Suprapubic skin (tissue), 4 donors: ENCODE measurements at regions not wholly inside any gene's neighbourhood (a gene's known extent, or its start where the extent isn't known, plus 50 kb on each side); places are given as distances from the start of the nearest gene placed in this dataset.

ENCODE experiments used
- DNase-seq, 2 donors: peaks; one replicate each; pipeline ENCODE4 v3.0.0-alpha.2; 2019; ENCODE audit warnings: low spot score in 2 of 2
- H3K27ac ChIP-seq: fragments of 200-600 bp; sonication (generic); one replicate; pipeline ENCODE4 v1.5.1; 2019
- H3K27me3 ChIP-seq: fragments of 200-600 bp; sonication (generic); one replicate; pipeline ENCODE4 v1.5.1; 2019
- H3K36me3 ChIP-seq: fragments of 200-600 bp; sonication (generic); one replicate; pipeline ENCODE4 v1.5.1; 2019
- H3K4me1 ChIP-seq: fragments of 200-600 bp; sonication (generic); one replicate; pipeline ENCODE4 v1.5.1; 2019
- H3K4me3 ChIP-seq: fragments of 200-600 bp; sonication (generic); one replicate; pipeline ENCODE4 v1.5.1; 2019; ENCODE audit warnings: mild to moderate bottlenecking
- H3K9me3 ChIP-seq: fragments of 200-600 bp; sonication (generic); one replicate; pipeline ENCODE4 v1.5.1; 2019
- EP300 ChIP-seq: sonication (generic); formaldehyde crosslinking; IDR thresholded peaks from one replicate; pipeline ENCODE4 v1.6.1; 2017; ENCODE audit warnings: antibody characterized with exemption
- POLR2A ChIP-seq, 2 donors: fragments of 450-650 bp; IDR thresholded peaks; one replicate each; pipeline ENCODE4 v1.6.1; 2017; ENCODE audit warnings: antibody characterized with exemption in 2 of 2, mild to moderate bottlenecking in 2 of 2, moderate library complexity in 2 of 2
- POLR2AphosphoS5 ChIP-seq, 3 donors: sonication (generic); formaldehyde crosslinking; IDR thresholded peaks; one replicate each; pipeline ENCODE4 v1.6.1; 2017; ENCODE audit warnings: antibody characterized with exemption in 3 of 3
- WGBS: methylation state at CpG from one replicate; pipeline ENCODE4 v1.1.5; 2018; 5-methylcytosine and 5-hydroxymethylcytosine counted together
- TF ChIP-seq, protein P1 (sequence below), 2 donors: fragments of 200-600 bp in 1 of 2; fragments of 450-650 bp in 1 of 2; sonication (generic) in 1 of 2; IDR thresholded peaks; one replicate each; pipeline ENCODE4 v1.5.1; 2016 to 2019; ENCODE audit warnings: antibody characterized with exemption in 2 of 2, mild to moderate bottlenecking in 1 of 2, moderate library complexity in 1 of 2

DNA sequence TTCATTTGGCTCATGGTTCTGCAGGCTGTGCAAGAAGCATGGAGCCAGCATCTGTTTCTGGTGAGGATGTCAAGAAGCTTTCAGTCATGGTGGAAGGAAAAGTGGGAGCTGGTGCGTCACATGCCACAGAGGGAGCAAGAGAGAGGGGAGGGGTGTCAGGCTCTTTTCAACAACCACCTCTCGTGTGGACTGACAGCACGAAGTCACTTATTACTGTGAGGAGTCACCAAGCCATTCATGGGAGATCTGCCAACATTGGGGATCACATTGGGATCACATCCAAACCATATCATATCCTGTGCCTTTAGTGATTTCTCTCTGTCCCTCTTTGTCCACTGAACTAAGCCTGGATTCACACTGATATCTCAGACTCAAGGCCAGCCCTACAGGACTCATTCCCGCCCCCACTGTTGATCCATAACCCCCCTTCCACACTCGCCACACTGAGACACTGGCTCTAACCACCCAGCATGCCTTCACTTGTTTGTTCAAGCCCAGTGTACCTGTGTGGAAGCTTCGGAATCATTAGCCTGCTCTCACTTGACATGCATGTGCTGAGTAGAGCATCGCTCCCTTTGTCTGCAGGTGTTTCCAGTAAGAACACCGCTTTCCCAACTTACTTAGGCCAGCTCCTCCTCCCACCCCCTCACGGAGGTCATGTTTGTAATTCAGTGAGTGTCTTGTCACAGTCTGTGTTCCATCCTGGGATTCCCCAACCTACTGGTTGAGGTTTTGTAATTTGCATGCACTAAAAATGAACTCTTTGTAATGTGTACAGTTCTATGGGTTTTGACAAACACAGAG is 132.2 kb downstream of the KLF13 start:
- DNase-seq, result peak; percentile 20 to 51
- 43% methylated on average over 9 of the region's 9 CpGs for WGBS
- H3K27ac ChIP-seq, result peak overlapping the region; percentile 71

DNA sequence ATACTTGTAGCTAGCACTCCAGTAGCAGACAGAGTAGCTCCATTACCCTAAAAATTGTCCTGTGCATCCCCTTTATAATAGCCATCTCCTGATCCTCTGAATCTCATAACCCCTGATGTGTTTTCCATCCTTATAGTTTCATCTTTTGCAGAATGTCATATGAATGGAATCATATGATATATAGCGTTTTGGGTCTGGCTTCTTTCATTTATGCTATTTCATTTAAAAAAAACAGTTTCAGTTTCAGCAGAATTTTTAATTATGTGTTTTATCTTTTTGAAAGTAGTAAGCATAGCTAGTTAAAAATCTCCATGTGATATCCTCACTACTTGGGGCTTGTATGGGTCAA is 132.7 kb downstream of the KLF13 start:
- Histone ChIP-seq H3K27me3 (no peaks in the 10 kb centered on the region), H3K27ac (peak overlapping the region; percentile 47), H3K4me3 (no peak overlapping the region), H3K4me1 (peaks cover 49% of the 10 kb centered on the region), H3K9me3 (no peaks in the 10 kb centered on the region), H3K36me3 (no peaks in the 10 kb centered on the region)
- WGBS, result 70% methylated on average over 1 of the region's 1 CpG
- TF ChIP-seq POLR2A (IDR thresholded peaks at IDR 0.05), result no peak
- TF ChIP-seq, protein P1, sequence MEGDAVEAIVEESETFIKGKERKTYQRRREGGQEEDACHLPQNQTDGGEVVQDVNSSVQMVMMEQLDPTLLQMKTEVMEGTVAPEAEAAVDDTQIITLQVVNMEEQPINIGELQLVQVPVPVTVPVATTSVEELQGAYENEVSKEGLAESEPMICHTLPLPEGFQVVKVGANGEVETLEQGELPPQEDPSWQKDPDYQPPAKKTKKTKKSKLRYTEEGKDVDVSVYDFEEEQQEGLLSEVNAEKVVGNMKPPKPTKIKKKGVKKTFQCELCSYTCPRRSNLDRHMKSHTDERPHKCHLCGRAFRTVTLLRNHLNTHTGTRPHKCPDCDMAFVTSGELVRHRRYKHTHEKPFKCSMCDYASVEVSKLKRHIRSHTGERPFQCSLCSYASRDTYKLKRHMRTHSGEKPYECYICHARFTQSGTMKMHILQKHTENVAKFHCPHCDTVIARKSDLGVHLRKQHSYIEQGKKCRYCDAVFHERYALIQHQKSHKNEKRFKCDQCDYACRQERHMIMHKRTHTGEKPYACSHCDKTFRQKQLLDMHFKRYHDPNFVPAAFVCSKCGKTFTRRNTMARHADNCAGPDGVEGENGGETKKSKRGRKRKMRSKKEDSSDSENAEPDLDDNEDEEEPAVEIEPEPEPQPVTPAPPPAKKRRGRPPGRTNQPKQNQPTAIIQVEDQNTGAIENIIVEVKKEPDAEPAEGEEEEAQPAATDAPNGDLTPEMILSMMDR (IDR thresholded peaks at IDR 0.05), result no peak
- TF ChIP-seq POLR2AphosphoS5 (IDR thresholded peaks at IDR 0.05), result no peak
- no peak for TF ChIP-seq EP300
- no peak for DNase-seq

More for the DNA sequence above, 132.2 kb downstream of the KLF13 start:
- Histone ChIP-seq H3K4me1 (peaks cover 44% of the 10 kb centered on the region), H3K36me3 (no peaks in the 10 kb centered on the region), H3K27me3 (no peaks in the 10 kb centered on the region), H3K4me3 (no peak overlapping the region), H3K9me3 (no peaks in the 10 kb centered on the region)
- peak in 1 of 3 donors; percentile 37 for TF ChIP-seq POLR2AphosphoS5 (IDR thresholded peaks at IDR 0.05)
- no peak for TF ChIP-seq POLR2A (IDR thresholded peaks at IDR 0.05)
- TF ChIP-seq, protein P1 (IDR thresholded peaks at IDR 0.05), result no peak
- TF ChIP-seq EP300, result no peak

DNA sequence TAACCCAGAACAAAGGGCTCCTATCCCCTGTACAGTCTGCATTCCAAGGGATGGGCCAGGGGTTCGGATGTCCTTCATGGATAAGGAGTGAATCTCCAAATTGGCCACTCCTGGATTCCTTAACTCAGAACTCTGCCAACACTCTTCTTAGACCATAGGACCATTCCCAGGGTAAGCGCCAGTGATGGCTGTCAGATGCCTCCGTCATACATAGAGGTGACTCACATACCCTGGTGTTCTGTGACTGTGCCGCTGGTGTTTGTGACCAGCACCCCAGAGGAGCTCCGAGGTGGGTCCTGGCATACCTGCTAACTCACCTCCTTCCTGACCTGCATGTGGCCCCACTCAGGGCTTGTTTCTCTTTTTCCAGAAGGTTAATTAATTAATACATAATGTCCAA is 134.7 kb downstream of the KLF13 start:
- TF ChIP-seq POLR2A (IDR thresholded peaks at IDR 0.05) (no peak), POLR2AphosphoS5 (IDR thresholded peaks at IDR 0.05) (no peak), EP300 (no peak)
- TF ChIP-seq, protein P1 (IDR thresholded peaks at IDR 0.05), result no peak
- no peaks in the 10 kb centered on the region for H3K36me3 ChIP-seq
- H3K9me3 ChIP-seq, result no peaks in the 10 kb centered on the region
- H3K27me3 ChIP-seq, result no peaks in the 10 kb centered on the region
- peaks cover 66% of the 10 kb centered on the region for H3K4me1 ChIP-seq
- DNase-seq, result peak; percentile 34 to 38
- WGBS, result 87% methylated on average over 5 of the region's 5 CpGs
- no peak overlapping the region for H3K27ac ChIP-seq
- no peak overlapping the region for H3K4me3 ChIP-seq

DNA sequence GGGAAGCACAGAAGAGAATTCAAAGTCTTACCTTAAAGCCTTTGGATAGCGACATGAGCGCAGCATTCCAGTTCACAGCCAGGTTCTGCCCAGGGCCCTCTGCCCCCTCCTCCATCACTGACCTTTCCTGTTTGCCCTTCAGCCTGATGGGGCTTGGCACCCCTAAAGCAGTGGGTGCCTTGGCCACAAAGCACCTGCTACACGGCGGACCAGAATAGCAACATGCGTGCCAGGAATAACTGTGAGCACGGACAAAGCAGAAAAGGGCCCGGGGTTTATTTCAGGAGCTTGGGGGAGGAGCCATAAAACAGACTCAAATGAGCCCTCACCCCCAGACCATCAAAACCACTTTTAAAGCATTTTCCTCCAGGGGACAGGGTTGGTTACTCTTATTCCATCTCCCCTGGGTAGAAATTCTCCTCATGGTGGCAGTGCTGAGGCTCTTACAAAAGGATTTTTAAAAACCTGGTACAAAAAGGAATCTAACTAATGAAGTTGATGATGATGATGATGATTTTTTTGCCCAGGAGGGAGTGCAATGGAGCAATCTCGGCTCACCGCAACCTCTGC is 135.4 kb downstream of the KLF13 start:
- DNase-seq, result peak; percentile 9 to 39
- H3K4me1 ChIP-seq, result peaks cover 65% of the 10 kb centered on the region
- H3K9me3 ChIP-seq, result no peaks in the 10 kb centered on the region
- no peak for TF ChIP-seq EP300
- TF ChIP-seq, protein P1 (IDR thresholded peaks at IDR 0.05), result no peak
- TF ChIP-seq POLR2A (IDR thresholded peaks at IDR 0.05), result no peak
- TF ChIP-seq POLR2AphosphoS5 (IDR thresholded peaks at IDR 0.05), result no peak
- H3K27me3 ChIP-seq, result no peaks in the 10 kb centered on the region
- H3K4me3 ChIP-seq, result no peak overlapping the region
- H3K36me3 ChIP-seq, result no peaks in the 10 kb centered on the region
- no peak overlapping the region for H3K27ac ChIP-seq
- 77% methylated on average over 9 of the region's 9 CpGs for WGBS

DNA sequence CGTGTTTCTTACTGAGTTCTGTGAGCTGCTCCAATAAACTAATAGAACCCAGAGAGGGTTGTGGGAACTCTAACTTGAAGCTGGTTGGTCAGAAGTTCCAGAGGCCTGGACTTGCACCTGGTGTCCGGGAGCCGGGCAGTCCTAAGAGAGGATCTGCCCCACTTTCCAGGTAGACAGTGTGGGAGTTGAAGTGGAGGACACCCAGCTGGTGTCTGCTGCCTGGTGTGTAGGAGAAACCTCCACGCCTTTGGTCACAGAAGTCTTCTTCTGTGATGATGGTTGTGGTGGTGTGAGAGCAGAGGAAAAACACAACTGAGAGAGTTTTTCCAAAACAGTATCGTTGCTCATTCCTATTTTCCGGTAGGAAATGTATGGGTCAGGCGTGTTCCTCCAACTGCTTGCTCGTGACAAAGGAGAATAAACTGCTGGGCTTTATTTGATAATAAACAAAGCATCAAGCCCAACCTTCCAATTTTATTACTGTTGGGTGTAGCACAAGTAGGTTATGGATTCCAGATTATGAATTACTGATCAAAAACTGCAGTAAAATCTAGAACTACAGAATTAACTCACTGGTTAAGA is 137.0 kb downstream of the KLF13 start:
- H3K4me1 ChIP-seq, result peaks cover 55% of the 10 kb centered on the region
- no peak overlapping the region for H3K27ac ChIP-seq
- peak; percentile 4 to 24 for DNase-seq

More for the DNA sequence above, 137.0 kb downstream of the KLF13 start:
- Histone ChIP-seq H3K27me3 (no peaks in the 10 kb centered on the region), H3K4me3 (no peak overlapping the region), H3K9me3 (no peaks in the 10 kb centered on the region), H3K36me3 (no peaks in the 10 kb centered on the region)
- WGBS, result 60% methylated on average over 8 of the region's 8 CpGs
- TF ChIP-seq, protein P1 (IDR thresholded peaks at IDR 0.05), result no peak
- TF ChIP-seq POLR2A (IDR thresholded peaks at IDR 0.05), result no peak
